ENCODE measurements at regions not wholly inside any gene's neighbourhood (a gene's known extent, or its start where the extent isn't known, plus 50 kb on each side); places are given as distances from the start of the nearest gene placed in this dataset.
"Not testable (repeated sequence)": the region's sequence is repeated elsewhere in the genome, so short reads cannot be mapped to it uniquely, and the experiment has no call there.

GRCh38 chrX:102784550-102784949, 64.0 kb downstream of the GPRASP3 start:
- Mint-ChIP-seq H3K36me3 (ENCODE audit: low read depth) (peaks cover 31% of the 10 kb centered on the region), H3K4me3 (no peak overlapping the region), H3K27me3 (peaks cover 8% of the 10 kb centered on the region), H3K9me3 (no peaks in the 10 kb centered on the region), H3K4me1 (ENCODE audit: low read depth) (peaks cover 2% of the 10 kb centered on the region), H3K27ac (no peak overlapping the region)
- DNase-seq: no peak

GRCh38 chrX:102787283-102787682, 66.7 kb downstream of the GPRASP3 start:
- H3K4me3 Mint-ChIP-seq: no peak overlapping the region
- no peak for DNase-seq
- peaks cover 42% of the 10 kb centered on the region for H3K36me3 Mint-ChIP-seq (ENCODE audit: low read depth)

DNA sequence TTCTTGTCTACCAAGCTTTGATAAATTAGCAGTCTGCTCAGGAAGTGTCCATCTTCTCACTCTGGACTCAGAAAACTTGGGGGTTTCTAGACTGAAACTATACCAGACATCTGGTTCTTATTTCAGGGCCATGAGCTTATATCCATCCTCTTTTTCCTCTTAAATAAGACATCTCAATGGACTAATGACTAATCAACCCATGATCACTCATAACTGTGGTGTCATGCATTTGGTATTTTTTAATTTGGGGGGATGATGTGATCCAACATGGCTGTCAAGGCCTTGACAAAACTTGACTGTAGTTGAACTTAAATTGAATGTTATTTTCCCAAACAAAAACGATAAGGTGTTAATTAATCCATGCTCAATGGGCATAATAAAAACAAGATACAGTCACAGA, 87.8 kb downstream of the GPRASP3 start:
- Mint-ChIP-seq H3K4me3 (no peak overlapping the region), H3K9me3 (no peaks in the 10 kb centered on the region), H3K36me3 (ENCODE audit: low read depth) (no peaks in the 10 kb centered on the region), H3K27me3 (peaks cover 18% of the 10 kb centered on the region), H3K27ac (no peak overlapping the region), H3K4me1 (ENCODE audit: low read depth) (no peaks in the 10 kb centered on the region)
- DNase-seq: no peak

More at GRCh38 chrX:102787283-102787682, 66.7 kb downstream of the GPRASP3 start:
- Mint-ChIP-seq H3K4me1 (ENCODE audit: low read depth) (no peaks in the 10 kb centered on the region), H3K9me3 (peaks cover 3% of the 10 kb centered on the region), H3K27ac (no peak overlapping the region), H3K27me3 (peaks cover 8% of the 10 kb centered on the region)

GRCh38 chrX:102818269-102818668, 97.7 kb downstream of the GPRASP3 start:
- not testable (repeated sequence) for H3K4me1 Mint-ChIP-seq (ENCODE audit: low read depth); H3K27ac Mint-ChIP-seq; H3K9me3 Mint-ChIP-seq; DNase-seq; H3K4me3 Mint-ChIP-seq
- H3K27me3 Mint-ChIP-seq: peaks cover 15% of the 10 kb centered on the region
- peaks cover 37% of the 10 kb centered on the region for H3K36me3 Mint-ChIP-seq (ENCODE audit: low read depth)

DNA sequence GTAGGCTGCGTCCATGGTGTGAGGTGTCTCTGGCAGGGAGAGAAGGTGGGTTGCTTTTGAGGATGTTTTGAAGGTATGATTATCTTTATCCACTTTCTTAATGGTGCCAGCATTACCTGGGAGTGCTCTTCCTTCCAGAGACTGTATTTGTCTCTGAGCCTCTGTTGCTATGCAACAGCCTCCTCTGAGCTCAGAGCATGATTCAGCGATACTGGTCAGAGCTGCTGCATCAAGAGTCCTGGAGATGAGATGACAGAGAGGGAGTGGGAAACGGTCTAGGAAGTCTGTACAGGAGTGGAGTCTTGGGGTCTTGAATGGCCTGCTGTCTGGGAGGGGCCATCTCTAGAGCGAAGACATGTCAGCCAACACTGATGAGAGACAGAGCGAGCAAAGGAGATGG, 104.4 kb upstream of the RAB40AL start:
- no peaks in the 10 kb centered on the region for H3K9me3 Mint-ChIP-seq
- H3K36me3 Mint-ChIP-seq (ENCODE audit: low read depth): peaks cover 5% of the 10 kb centered on the region
- no peak overlapping the region for H3K27ac Mint-ChIP-seq
- peaks cover 2% of the 10 kb centered on the region for H3K27me3 Mint-ChIP-seq
- no peak overlapping the region for H3K4me3 Mint-ChIP-seq
- no peak for DNase-seq
- H3K4me1 Mint-ChIP-seq (ENCODE audit: low read depth): no peaks in the 10 kb centered on the region

- no peak overlapping the region for H3K4me3 Mint-ChIP-seq
- no peaks in the 10 kb centered on the region for H3K4me1 Mint-ChIP-seq (ENCODE audit: low read depth)
These were observed 103.9 kb upstream of the RAB40AL start for GRCh38 chrX:102833136-102833535.

GRCh38 chrX:102835504-102836146, 101.4 kb upstream of the RAB40AL start:
- Mint-ChIP-seq H3K4me1 (ENCODE audit: low read depth) (no peaks in the 10 kb centered on the region), H3K4me3 (no peak overlapping the region), H3K9me3 (no peaks in the 10 kb centered on the region), H3K27ac (no peak overlapping the region), H3K27me3 (peaks cover 13% of the 10 kb centered on the region), H3K36me3 (ENCODE audit: low read depth) (peaks cover 2% of the 10 kb centered on the region)
- DNase-seq: no peak

More at GRCh38 chrX:102833136-102833535, 103.9 kb upstream of the RAB40AL start:
- H3K27me3 Mint-ChIP-seq: peaks cover 4% of the 10 kb centered on the region
- no peaks in the 10 kb centered on the region for H3K9me3 Mint-ChIP-seq
- peaks cover 5% of the 10 kb centered on the region for H3K36me3 Mint-ChIP-seq (ENCODE audit: low read depth)
- DNase-seq: no peak
- no peak overlapping the region for H3K27ac Mint-ChIP-seq

DNA sequence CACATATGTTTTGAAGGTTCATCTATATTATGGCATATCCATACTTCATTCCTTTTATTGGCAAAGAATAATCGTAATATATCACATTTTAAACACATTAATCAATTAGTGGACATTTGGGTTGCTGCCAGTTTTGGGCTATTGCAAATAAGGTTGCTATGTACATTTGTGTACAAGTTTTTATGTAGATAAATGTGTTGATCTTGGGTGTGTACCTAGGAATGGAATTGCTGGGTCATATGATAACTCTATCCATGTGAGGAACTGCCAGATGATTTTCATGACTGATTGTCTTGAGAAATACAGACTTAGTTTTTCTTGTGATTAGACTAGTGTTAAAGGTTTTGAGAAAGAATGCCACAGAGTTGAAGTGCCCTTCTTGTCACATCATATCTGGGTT, 99.2 kb upstream of the RAB40AL start:
- Mint-ChIP-seq H3K27ac (no peak overlapping the region), H3K27me3 (peaks cover 11% of the 10 kb centered on the region), H3K36me3 (ENCODE audit: low read depth) (peaks cover 2% of the 10 kb centered on the region), H3K9me3 (no peaks in the 10 kb centered on the region), H3K4me1 (ENCODE audit: low read depth) (no peaks in the 10 kb centered on the region), H3K4me3 (no peak overlapping the region)
- DNase-seq: no peak

- DNase-seq: no peak
- Mint-ChIP-seq H3K36me3 (ENCODE audit: low read depth) (peaks cover 3% of the 10 kb centered on the region), H3K27ac (no peak overlapping the region), H3K4me1 (ENCODE audit: low read depth) (no peaks in the 10 kb centered on the region), H3K4me3 (no peak overlapping the region), H3K27me3 (peaks cover 11% of the 10 kb centered on the region), H3K9me3 (no peaks in the 10 kb centered on the region)
These were observed 96.0 kb upstream of the RAB40AL start for GRCh38 chrX:102840871-102841705.

DNA sequence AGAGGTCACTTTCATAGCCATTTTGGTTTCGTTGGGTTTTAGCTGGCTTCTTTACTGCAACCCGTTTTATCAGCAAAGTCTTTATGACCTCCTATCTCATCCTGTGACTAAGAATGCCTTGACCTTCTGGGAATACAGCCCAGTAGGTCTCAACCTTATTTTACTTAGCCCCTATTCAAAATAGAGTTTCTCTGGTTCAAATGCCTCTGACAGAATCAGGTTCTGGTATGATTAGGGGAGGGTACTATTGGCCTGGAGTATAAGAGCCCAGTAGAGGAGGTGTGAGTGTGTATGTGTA, 95.4 kb upstream of the RAB40AL start:
- Mint-ChIP-seq H3K36me3 (ENCODE audit: low read depth) (peaks cover 7% of the 10 kb centered on the region), H3K4me3 (no peak overlapping the region), H3K27ac (no peak overlapping the region), H3K4me1 (ENCODE audit: low read depth) (no peaks in the 10 kb centered on the region), H3K27me3 (peaks cover 11% of the 10 kb centered on the region), H3K9me3 (no peaks in the 10 kb centered on the region)
- DNase-seq: no peak

DNA sequence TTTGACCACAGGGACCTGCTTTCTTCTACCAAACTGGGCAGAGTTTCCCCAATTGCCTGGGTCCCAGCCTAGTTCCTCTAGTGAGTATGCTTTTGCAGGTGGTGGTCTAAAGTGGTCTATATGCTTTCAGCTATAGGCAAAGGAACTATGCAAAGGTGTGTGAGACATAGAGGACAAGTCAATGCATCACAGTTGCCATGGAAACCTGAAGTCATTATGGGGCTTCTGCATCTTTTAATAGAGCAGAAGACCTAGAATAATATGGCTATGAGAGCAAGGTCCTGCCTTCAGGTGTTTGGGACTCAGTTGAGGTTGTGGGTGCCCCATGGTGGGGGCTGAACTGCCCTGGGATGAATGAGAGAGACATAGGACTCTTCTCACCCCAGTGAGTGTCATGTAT, 92.1 kb upstream of the RAB40AL start:
- peaks cover 2% of the 10 kb centered on the region for H3K4me1 Mint-ChIP-seq (ENCODE audit: low read depth)
- H3K36me3 Mint-ChIP-seq (ENCODE audit: low read depth): peaks cover 13% of the 10 kb centered on the region
- H3K27ac Mint-ChIP-seq: no peak overlapping the region
- H3K27me3 Mint-ChIP-seq: no peaks in the 10 kb centered on the region
- H3K4me3 Mint-ChIP-seq: no peak overlapping the region
- DNase-seq: no peak
- no peaks in the 10 kb centered on the region for H3K9me3 Mint-ChIP-seq

GRCh38 chrX:102846544-102847236, 90.4 kb upstream of the RAB40AL start:
- Mint-ChIP-seq H3K4me3 (no peak overlapping the region), H3K27me3 (no peaks in the 10 kb centered on the region), H3K9me3 (no peaks in the 10 kb centered on the region), H3K4me1 (ENCODE audit: low read depth) (peaks cover 2% of the 10 kb centered on the region), H3K27ac (no peak overlapping the region), H3K36me3 (ENCODE audit: low read depth) (peaks cover 13% of the 10 kb centered on the region)
- DNase-seq: no peak

- Mint-ChIP-seq H3K4me1 (ENCODE audit: low read depth) (peaks cover 2% of the 10 kb centered on the region), H3K9me3 (no peaks in the 10 kb centered on the region), H3K36me3 (ENCODE audit: low read depth) (peaks cover 13% of the 10 kb centered on the region), H3K4me3 (no peak overlapping the region), H3K27ac (no peak overlapping the region), H3K27me3 (no peaks in the 10 kb centered on the region)
- no peak for DNase-seq
These were observed 89.7 kb upstream of the RAB40AL start for GRCh38 chrX:102847362-102847761.

DNA sequence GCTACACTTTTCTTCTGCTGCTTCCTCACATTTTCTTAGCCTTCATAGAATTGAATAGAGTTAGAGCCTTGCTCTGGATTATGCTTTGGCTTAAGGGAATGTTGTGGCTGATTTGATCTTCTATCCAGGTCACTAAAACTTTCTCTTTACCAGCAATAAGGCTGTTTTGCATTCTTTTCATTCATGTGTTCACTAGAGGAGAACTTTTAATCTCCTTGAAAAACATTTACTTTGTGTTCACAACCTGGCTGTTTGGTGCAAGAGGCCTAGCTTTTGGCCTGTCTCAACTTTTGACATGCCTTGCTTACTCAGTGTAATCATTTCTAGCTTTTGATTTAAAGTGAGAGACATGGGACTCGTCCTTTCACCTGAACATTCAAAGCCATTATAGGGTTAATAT, 87.7 kb upstream of the RAB40AL start:
- Mint-ChIP-seq H3K4me3 (no peak overlapping the region), H3K9me3 (no peaks in the 10 kb centered on the region), H3K36me3 (ENCODE audit: low read depth) (peaks cover 20% of the 10 kb centered on the region), H3K27me3 (no peaks in the 10 kb centered on the region), H3K27ac (no peak overlapping the region), H3K4me1 (ENCODE audit: low read depth) (peaks cover 2% of the 10 kb centered on the region)
- no peak for DNase-seq

Measured in activated T-cell treated with anti-CD3 and anti-CD28 coated beads, Interleukin-2, amount 50 U/mL, for 24 hours (primary cell).